Karpas-422 (cell line): ENCODE measurements at regions not wholly inside any gene's neighbourhood (a gene's known extent, or its start where the extent isn't known, plus 50 kb on each side); places are given as distances from the start of the nearest gene placed in this dataset.

ENCODE experiments used
- DNase-seq: peaks from one replicate; pipeline ENCODE4 v3.0.0-alpha.2; 2015
- H2AFZ ChIP-seq: fragments of 200-600 bp; sonication (generic); 2 replicates; pipeline ENCODE4 v1.6.1; 2014; ENCODE audit warnings: antibody characterized with exemption, low read length, mixed read lengths
- H3K27ac ChIP-seq: fragments of 200-600 bp; sonication (generic); 2 replicates; pipeline ENCODE4 v1.5.1; 2014; ENCODE audit warnings: mild to moderate bottlenecking, low read length, moderate library complexity
- H3K27me3 ChIP-seq: fragments of 200-600 bp; sonication (generic); 2 replicates; pipeline ENCODE4 v1.6.1; 2014; ENCODE audit warnings: low read length, mixed read lengths
- H3K36me3 ChIP-seq: fragments of 200-600 bp; sonication (generic); 2 replicates; pipeline ENCODE4 v1.6.1; 2014; ENCODE audit warnings: low read length, mixed read lengths; ENCODE audit not compliant: insufficient read depth
- H3K4me1 ChIP-seq: fragments of 200-600 bp; sonication (generic); 2 replicates; pipeline ENCODE4 v1.6.1; 2014; ENCODE audit warnings: mild to moderate bottlenecking, low read length, mixed read lengths
- H3K4me2 ChIP-seq: fragments of 200-600 bp; sonication (generic); 2 replicates; pipeline ENCODE4 v1.6.1; 2014; ENCODE audit warnings: low read length, low read depth, mild to moderate bottlenecking; ENCODE audit not compliant: poor library complexity, severe bottlenecking
- H3K4me3 ChIP-seq: fragments of 200-600 bp; sonication (generic); 2 replicates; pipeline ENCODE4 v1.5.1; 2014; ENCODE audit warnings: mild to moderate bottlenecking, antibody characterized with exemption, low read length, mixed read lengths
- H3K79me2 ChIP-seq: fragments of 200-600 bp; sonication (generic); 2 replicates; pipeline ENCODE4 v1.6.1; 2014; ENCODE audit warnings: mild to moderate bottlenecking, low read length, mixed read lengths
- H3K9ac ChIP-seq: fragments of 200-600 bp; sonication (generic); 2 replicates; pipeline ENCODE4 v1.6.0; 2014; ENCODE audit warnings: low read length
- H3K9me2 ChIP-seq: fragments of 200-600 bp; sonication (generic), shearing (Covaris generic); replicated peaks from 2 replicates; pipeline ENCODE4 v1.6.0; 2014; ENCODE audit warnings: mild to moderate bottlenecking, low read length, moderate library complexity; ENCODE audit not compliant: insufficient read depth
- H3K9me3 ChIP-seq: fragments of 300-700, 200-600 bp; sonication (generic); 2 replicates; pipeline ENCODE4 v1.6.1; 2014; ENCODE audit warnings: low read length, mixed read lengths
- H4K20me1 ChIP-seq: fragments of 200-600 bp; sonication (generic); 2 replicates; pipeline ENCODE4 v1.6.1; 2014; ENCODE audit warnings: mild to moderate bottlenecking, antibody characterized with exemption, low read length, low read depth; ENCODE audit not compliant: insufficient read depth

- Histone ChIP-seq H3K79me2 (no peaks in the 10 kb centered on the region), H4K20me1 (no peaks in the 10 kb centered on the region), H3K9ac (no peak overlapping the region), H3K4me1 (no peaks in the 10 kb centered on the region), H3K9me3 (no peaks in the 10 kb centered on the region), H3K4me3 (no peak overlapping the region), H2AFZ (no peak overlapping the region), H3K27me3 (no peaks in the 10 kb centered on the region), H3K36me3 (no peaks in the 10 kb centered on the region), H3K27ac (no peak overlapping the region), H3K9me2 (no peaks in the 10 kb centered on the region), H3K4me2 (no peak overlapping the region)
- no peak for DNase-seq
These were observed 59.0 kb downstream of the FASLG start for GRCh38 chr1:172717722-172718465.

GRCh38 chr1:172719066-172719627 is 60.2 kb downstream of the FASLG start:
- H3K36me3 ChIP-seq = no peaks in the 10 kb centered on the region
- no peaks in the 10 kb centered on the region for H3K9me3 ChIP-seq
- no peak overlapping the region for H3K4me2 ChIP-seq
- no peak overlapping the region for H3K27ac ChIP-seq
- no peak overlapping the region for H3K9ac ChIP-seq
- H3K4me3 ChIP-seq = no peak overlapping the region
- no peaks in the 10 kb centered on the region for H3K27me3 ChIP-seq
- H3K9me2 ChIP-seq = no peaks in the 10 kb centered on the region
- no peaks in the 10 kb centered on the region for H3K79me2 ChIP-seq
- no peaks in the 10 kb centered on the region for H3K4me1 ChIP-seq
- no peak for DNase-seq
- no peaks in the 10 kb centered on the region for H4K20me1 ChIP-seq
- H2AFZ ChIP-seq = no peak overlapping the region

- Histone ChIP-seq H3K27ac (no peak overlapping the region), H3K4me2 (no peak overlapping the region), H3K36me3 (no peaks in the 10 kb centered on the region), H3K9ac (no peak overlapping the region), H3K4me1 (peaks cover 1% of the 10 kb centered on the region), H3K79me2 (no peaks in the 10 kb centered on the region), H3K9me3 (no peaks in the 10 kb centered on the region), H3K4me3 (no peak overlapping the region), H4K20me1 (no peaks in the 10 kb centered on the region), H2AFZ (no peak overlapping the region), H3K9me2 (no peaks in the 10 kb centered on the region), H3K27me3 (no peaks in the 10 kb centered on the region)
- DNase-seq = peak; percentile 68
These were observed 60.8 kb downstream of the FASLG start for GRCh38 chr1:172719694-172720138.

- Histone ChIP-seq H3K27ac (no peak overlapping the region), H3K4me2 (no peak overlapping the region), H3K9ac (no peak overlapping the region), H3K27me3 (no peaks in the 10 kb centered on the region), H3K9me3 (no peaks in the 10 kb centered on the region), H2AFZ (no peak overlapping the region), H3K79me2 (no peaks in the 10 kb centered on the region), H3K4me1 (peaks cover 7% of the 10 kb centered on the region), H3K4me3 (no peak overlapping the region), H4K20me1 (no peaks in the 10 kb centered on the region), H3K36me3 (no peaks in the 10 kb centered on the region), H3K9me2 (no peaks in the 10 kb centered on the region)
- DNase-seq = no peak
These were observed 61.4 kb downstream of the FASLG start for GRCh38 chr1:172720339-172720738.

GRCh38 chr1:172723251-172723650 is 64.3 kb downstream of the FASLG start:
- H4K20me1 ChIP-seq = no peaks in the 10 kb centered on the region
- H3K9ac ChIP-seq = no peak overlapping the region
- no peaks in the 10 kb centered on the region for H3K79me2 ChIP-seq
- H3K36me3 ChIP-seq = no peaks in the 10 kb centered on the region
- no peaks in the 10 kb centered on the region for H3K9me3 ChIP-seq
- H3K27ac ChIP-seq = no peak overlapping the region
- no peak for DNase-seq
- H3K9me2 ChIP-seq = no peaks in the 10 kb centered on the region
- H3K4me1 ChIP-seq = peaks cover 7% of the 10 kb centered on the region
- H3K27me3 ChIP-seq = no peaks in the 10 kb centered on the region
- H2AFZ ChIP-seq = no peak overlapping the region
- no peak overlapping the region for H3K4me3 ChIP-seq
- H3K4me2 ChIP-seq = no peak overlapping the region

GRCh38 chr1:172724232-172724631 is 65.3 kb downstream of the FASLG start:
- H3K27ac ChIP-seq = no peak overlapping the region
- H3K9me2 ChIP-seq = no peaks in the 10 kb centered on the region
- H3K4me3 ChIP-seq = no peak overlapping the region
- H3K4me1 ChIP-seq = peaks cover 7% of the 10 kb centered on the region
- no peaks in the 10 kb centered on the region for H3K36me3 ChIP-seq
- H3K79me2 ChIP-seq = no peaks in the 10 kb centered on the region
- DNase-seq = no peak
- H2AFZ ChIP-seq = peak overlapping the region; percentile 48; the same call in 1 of the 2 replicates
- H3K9ac ChIP-seq = no peak overlapping the region
- no peaks in the 10 kb centered on the region for H3K9me3 ChIP-seq
- H3K27me3 ChIP-seq = no peaks in the 10 kb centered on the region
- no peaks in the 10 kb centered on the region for H4K20me1 ChIP-seq
- no peak overlapping the region for H3K4me2 ChIP-seq

- no peak for DNase-seq
- H3K4me2 ChIP-seq = no peak overlapping the region
These were observed 66.1 kb downstream of the FASLG start for GRCh38 chr1:172724765-172725613.

GRCh38 chr1:172726740-172727139 is 67.8 kb downstream of the FASLG start:
- Histone ChIP-seq H3K79me2 (no peaks in the 10 kb centered on the region), H4K20me1 (no peaks in the 10 kb centered on the region), H3K9ac (no peak overlapping the region), H3K9me2 (no peaks in the 10 kb centered on the region), H3K4me2 (no peak overlapping the region), H3K27me3 (no peaks in the 10 kb centered on the region), H3K9me3 (no peaks in the 10 kb centered on the region), H3K36me3 (no peaks in the 10 kb centered on the region), H2AFZ (no peak overlapping the region), H3K4me1 (peaks cover 7% of the 10 kb centered on the region), H3K27ac (no peak overlapping the region), H3K4me3 (no peak overlapping the region)
- DNase-seq = no peak

More at GRCh38 chr1:172724765-172725613, 66.1 kb downstream of the FASLG start:
- H3K79me2 ChIP-seq = no peaks in the 10 kb centered on the region
- H3K27me3 ChIP-seq = no peaks in the 10 kb centered on the region
- H2AFZ ChIP-seq = peak overlapping the region; percentile 48; the same call in 1 of the 2 replicates
- H3K36me3 ChIP-seq = no peaks in the 10 kb centered on the region
- H3K9me3 ChIP-seq = no peaks in the 10 kb centered on the region
- no peak overlapping the region for H3K9ac ChIP-seq
- no peaks in the 10 kb centered on the region for H4K20me1 ChIP-seq
- H3K27ac ChIP-seq = no peak overlapping the region
- no peak overlapping the region for H3K4me3 ChIP-seq
- no peaks in the 10 kb centered on the region for H3K9me2 ChIP-seq
- peaks cover 7% of the 10 kb centered on the region for H3K4me1 ChIP-seq
